ENCODE measurements at regions not wholly inside any gene's neighbourhood (a gene's known extent, or its start where the extent isn't known, plus 50 kb on each side); places are given as distances from the start of the nearest gene placed in this dataset.

DNA sequence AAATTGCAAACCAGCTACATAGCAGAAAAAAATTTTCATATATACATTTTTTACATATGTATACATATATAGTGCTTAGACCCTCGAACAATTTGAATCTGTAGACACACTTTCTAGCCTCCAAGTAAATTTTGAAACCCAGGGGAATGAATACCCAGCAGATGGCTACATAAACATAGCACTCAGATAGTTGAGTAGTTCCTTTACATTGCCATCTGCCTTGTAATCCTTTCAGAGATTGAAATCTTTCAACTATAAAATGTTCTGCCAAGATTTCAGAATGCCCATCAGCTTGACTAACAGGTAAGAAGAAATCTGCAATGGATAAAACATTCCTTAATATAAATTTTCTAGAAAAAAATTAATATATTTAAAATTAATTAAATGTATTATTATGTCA lies 1333.5 kb upstream of the CADM2 start:
- H3K36me3 Mint-ChIP-seq (ENCODE audit: insufficient read depth in 1 of 3, low read depth in 3 of 3) = peaks cover 0 to 1% (median 0%) of the 10 kb centered on the region in 3 experiments; a peak in 1 of 7 replicates
- H2BK15ac ChIP-seq (ENCODE audit: low read depth, low read length) = no peak overlapping the region
- H3K79me2 ChIP-seq (ENCODE audit: insufficient read depth, low read length) = no peaks in the 10 kb centered on the region
- H3K4me1 Mint-ChIP-seq = 0 out of 4 replicates have a peak, but pooled peaks cover 0 to 3% of the 10 kb centered on the region in 2 experiments
- H2BK5ac ChIP-seq (ENCODE audit: insufficient read length, low read length) = no peak overlapping the region
- H3T11ph ChIP-seq (ENCODE audit: low read length) = no peak overlapping the region
- H3K27ac ChIP-seq (ENCODE audit: insufficient read length, low read depth, low read length) = no peak overlapping the region
- H3K56ac ChIP-seq (ENCODE audit: insufficient read length, low read depth, low read length) = no peak overlapping the region
- H4K8ac ChIP-seq (replicated peaks; ENCODE audit: insufficient read length, low read depth, low read length) = no peak overlapping the region
- no CpG with 5 or more reads among the region's 1 CpG for WGBS (ENCODE audit: extremely low coverage, insufficient read length, low lambda C conversion rate)
- H3K14ac ChIP-seq (ENCODE audit: insufficient read depth, low read length) = no peak overlapping the region
- no peak overlapping the region for H2AK5ac ChIP-seq (ENCODE audit: insufficient read length, low read length)
- no peaks in the 10 kb centered on the region for H4K20me1 ChIP-seq (ENCODE audit: control insufficient read depth, insufficient read depth, insufficient read length)
- H3K9ac ChIP-seq (ENCODE audit: extremely low read depth, insufficient read length, low read length) = no peak overlapping the region
- no peak overlapping the region for H2BK12ac ChIP-seq (ENCODE audit: insufficient read length, low read depth, low read length)
- no peak overlapping the region for H3K23ac ChIP-seq (ENCODE audit: insufficient read length, low read depth, low read length)
- H3K9me3 ChIP-seq (ENCODE audit: control insufficient read depth, low read depth, low read length) = no peaks in the 10 kb centered on the region
- no peaks in the 10 kb centered on the region for H3K9me3 Mint-ChIP-seq
- no peak overlapping the region for H4K5ac ChIP-seq (ENCODE audit: insufficient read length, low read depth, low read length)
- H2AFZ ChIP-seq (ENCODE audit: low read length) = no peak overlapping the region
- H2BK20ac ChIP-seq (ENCODE audit: low read depth, low read length, poor library complexity, severe bottlenecking) = no peak overlapping the region
- no peak for DNase-seq
- no peak overlapping the region for H3K27ac Mint-ChIP-seq
- H3K27me3 ChIP-seq (ENCODE audit: insufficient read depth, low read length) = no peaks in the 10 kb centered on the region
- H3K4me3 Mint-ChIP-seq = no peak overlapping the region
- no peaks in the 10 kb centered on the region for H3K23me2 ChIP-seq (ENCODE audit: insufficient read length, low read depth, low read length, poor library complexity, severe bottlenecking)
- H3K27me3 Mint-ChIP-seq (ENCODE audit: low read depth) = no peaks in the 10 kb centered on the region
- H3K4me1 ChIP-seq (ENCODE audit: insufficient read depth, low read length) = no peaks in the 10 kb centered on the region
- no peak overlapping the region for H3K4me2 ChIP-seq (ENCODE audit: insufficient read depth, insufficient read length, low read length)
- no peak overlapping the region for H3K4ac ChIP-seq (ENCODE audit: low read depth, low read length)
- TF ChIP-seq, protein P1, sequence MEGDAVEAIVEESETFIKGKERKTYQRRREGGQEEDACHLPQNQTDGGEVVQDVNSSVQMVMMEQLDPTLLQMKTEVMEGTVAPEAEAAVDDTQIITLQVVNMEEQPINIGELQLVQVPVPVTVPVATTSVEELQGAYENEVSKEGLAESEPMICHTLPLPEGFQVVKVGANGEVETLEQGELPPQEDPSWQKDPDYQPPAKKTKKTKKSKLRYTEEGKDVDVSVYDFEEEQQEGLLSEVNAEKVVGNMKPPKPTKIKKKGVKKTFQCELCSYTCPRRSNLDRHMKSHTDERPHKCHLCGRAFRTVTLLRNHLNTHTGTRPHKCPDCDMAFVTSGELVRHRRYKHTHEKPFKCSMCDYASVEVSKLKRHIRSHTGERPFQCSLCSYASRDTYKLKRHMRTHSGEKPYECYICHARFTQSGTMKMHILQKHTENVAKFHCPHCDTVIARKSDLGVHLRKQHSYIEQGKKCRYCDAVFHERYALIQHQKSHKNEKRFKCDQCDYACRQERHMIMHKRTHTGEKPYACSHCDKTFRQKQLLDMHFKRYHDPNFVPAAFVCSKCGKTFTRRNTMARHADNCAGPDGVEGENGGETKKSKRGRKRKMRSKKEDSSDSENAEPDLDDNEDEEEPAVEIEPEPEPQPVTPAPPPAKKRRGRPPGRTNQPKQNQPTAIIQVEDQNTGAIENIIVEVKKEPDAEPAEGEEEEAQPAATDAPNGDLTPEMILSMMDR (conservative IDR thresholded peaks at IDR 0.05) = no peak
- H3K79me1 ChIP-seq (ENCODE audit: insufficient read depth, low read depth, low read length, poor library complexity, severe bottlenecking) = no peaks in the 10 kb centered on the region
- no peak overlapping the region for H2BK120ac ChIP-seq (ENCODE audit: low read depth, low read length, poor library complexity, severe bottlenecking)
- H4K91ac ChIP-seq (ENCODE audit: insufficient read length, low read depth, low read length) = no peak overlapping the region
- no peak overlapping the region for H3K18ac ChIP-seq (ENCODE audit: insufficient read length, low read depth, low read length)
